DMS79 treated with DMSO at 0.1 percent for 48 hours (cell line): ENCODE measurements at regions not wholly inside any gene's neighbourhood (a gene's known extent, or its start where the extent isn't known, plus 50 kb on each side); places are given as distances from the start of the nearest gene placed in this dataset.
A peak's percentile ranks its signal among the peaks of the same experiment; 100 is the strongest.
"Not testable (repeated sequence)": the region's sequence is repeated elsewhere in the genome, so short reads cannot be mapped to it uniquely, and the experiment has no call there.

Experiments
- DNase-seq: peaks from one replicate; lab custom pipeline; 2025; lab: John Stamatoyannopoulos, UW

- DNase-seq, result not testable (repeated sequence)
Measured at GRCh38 chr2:63739180-63739579, 102.5 kb upstream of the UGP2 start.

DNA sequence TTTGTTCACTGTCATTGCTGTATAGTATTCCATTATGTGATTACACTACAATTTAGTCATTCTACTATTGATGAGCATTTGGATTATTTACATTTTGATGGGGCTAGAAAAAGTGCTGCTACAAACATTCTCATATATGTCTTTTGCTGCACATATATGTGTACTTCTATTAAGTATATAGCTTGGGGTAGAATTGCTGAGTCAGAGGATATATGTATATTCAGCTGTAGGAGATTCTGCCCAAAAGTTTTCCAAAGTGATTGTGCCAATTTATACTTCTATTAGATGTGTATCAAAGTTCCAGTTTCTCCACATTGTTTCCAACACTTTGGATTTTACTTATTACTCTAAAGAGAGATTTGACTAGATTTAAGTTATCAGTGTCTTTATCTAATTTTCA lies 101.7 kb upstream of the UGP2 start:
- DNase-seq, result no peak

DNA sequence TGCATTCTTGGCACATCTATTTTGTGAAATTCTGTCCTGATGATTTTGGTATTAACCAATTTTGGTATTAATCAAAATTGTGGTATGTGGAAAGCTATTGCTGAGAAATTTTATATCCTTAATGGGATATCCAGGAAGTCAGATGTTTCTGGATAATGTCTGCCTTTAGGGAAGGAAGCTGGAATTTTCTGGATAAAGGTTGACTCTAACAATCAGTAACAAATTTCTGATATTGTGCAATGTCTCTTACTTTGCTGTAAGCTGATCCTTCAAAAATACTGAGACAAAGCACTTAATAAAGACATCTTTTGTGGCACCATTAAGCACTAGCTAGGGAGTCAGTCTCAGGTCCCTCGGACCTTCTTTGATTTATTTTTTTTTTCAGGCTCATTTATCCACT lies 100.8 kb upstream of the UGP2 start:
- no peak for DNase-seq

DNA sequence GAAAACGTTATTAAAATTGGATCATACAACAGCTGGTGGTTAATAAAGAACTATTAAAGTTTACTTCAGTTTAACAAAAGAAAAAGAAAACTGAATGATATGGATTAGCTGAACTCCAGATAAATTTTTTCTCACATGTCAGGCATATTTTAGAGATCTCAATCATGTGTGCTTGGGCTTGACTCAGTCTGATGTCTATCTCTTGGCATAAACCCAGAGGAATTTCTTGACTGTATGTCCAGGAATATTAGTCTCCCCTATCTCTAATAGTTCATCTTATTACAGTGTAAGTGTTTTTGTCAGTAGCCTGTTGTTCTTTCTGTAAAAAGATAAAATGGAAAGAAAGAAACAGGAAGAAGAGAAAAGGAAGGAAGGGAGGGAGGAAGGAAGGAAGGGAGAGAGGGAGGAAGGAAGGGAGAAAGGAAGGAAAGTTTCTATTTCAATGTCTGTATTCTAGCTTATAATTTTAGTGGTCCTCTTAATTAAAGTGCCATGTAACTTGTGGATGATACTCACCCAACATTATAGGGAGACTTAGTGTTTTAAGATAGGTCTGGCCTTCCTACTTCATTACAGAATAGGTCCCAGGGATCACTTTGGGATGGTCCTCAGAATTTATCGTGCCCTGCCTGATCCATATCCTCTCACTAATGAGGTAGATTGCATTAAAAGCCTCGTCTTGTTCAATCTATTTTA lies 99.7 kb upstream of the UGP2 start:
- DNase-seq, result no peak

- peak; percentile 4 for DNase-seq
Measured at GRCh38 chr2:63742580-63742976, 99.1 kb upstream of the UGP2 start.

- DNase-seq, result no peak
Measured at GRCh38 chr2:63743170-63743981, 98.3 kb upstream of the UGP2 start.

DNA sequence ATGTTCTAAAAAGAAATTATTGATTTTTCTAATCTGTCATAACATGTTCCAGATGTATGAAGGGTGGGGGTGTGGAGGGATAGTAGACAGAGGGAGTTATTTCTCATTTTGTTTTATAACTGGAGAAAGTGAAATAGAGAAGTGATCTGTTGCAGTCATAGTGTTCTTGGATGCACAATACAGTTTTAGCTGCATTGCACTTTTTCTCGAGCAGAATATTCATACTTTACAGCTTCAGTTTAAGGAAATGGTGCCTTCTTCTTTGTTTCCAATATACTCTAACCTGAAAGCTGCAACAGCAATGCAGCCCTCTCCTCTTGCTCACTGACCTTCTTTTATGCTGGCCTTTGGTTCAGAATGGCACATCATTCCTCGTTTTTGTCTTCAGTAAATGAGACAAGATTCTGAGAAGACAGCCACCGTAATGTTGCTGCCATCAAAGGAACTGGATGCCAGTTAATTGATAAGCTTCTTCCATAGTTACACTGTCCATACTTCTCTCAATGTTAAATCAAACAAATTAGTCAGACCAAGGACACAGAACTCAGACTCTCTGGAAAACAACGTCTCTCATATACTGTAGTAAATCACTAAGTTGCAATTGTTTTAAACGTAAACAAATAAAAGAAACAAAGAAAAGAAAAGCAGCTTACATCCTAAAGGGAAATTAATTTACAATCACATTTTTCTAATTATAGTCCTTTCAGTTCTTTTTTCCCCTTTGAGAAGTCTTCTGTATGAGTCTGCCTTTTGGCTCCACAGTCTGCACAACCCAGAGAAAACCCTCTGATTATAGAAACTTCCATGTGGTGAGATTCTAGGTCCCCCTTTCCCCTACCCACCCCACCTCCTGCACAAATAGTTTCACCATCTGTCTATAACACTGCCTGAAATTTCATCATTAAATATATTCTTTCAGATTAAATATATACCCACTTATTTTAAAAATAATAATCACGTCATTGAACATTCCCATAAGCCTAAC lies 97.4 kb upstream of the UGP2 start:
- DNase-seq, result no peak

DNA sequence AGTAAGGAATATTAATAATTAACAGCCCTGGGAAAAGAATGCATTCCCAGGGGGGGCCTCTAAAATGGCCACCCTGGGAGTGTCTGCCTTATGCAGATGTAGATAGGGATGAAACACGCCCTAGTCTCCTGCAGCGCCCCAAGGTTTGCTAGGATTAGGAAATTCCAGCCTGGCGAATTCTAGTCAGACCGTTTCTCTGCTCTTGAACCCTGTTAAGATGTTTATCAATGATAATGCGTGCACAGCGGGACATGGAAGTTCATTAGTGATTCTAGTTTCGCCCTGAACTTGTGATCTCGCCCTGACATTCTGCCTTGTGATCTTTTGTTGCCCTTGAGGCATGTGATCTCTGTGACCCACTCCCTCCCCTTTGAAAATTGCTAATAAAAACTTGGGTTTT lies 95.1 kb upstream of the UGP2 start:
- DNase-seq, result not testable (repeated sequence)

- DNase-seq, result no peak
Measured at GRCh38 chr2:63751901-63752300, 89.8 kb upstream of the UGP2 start.

DNA sequence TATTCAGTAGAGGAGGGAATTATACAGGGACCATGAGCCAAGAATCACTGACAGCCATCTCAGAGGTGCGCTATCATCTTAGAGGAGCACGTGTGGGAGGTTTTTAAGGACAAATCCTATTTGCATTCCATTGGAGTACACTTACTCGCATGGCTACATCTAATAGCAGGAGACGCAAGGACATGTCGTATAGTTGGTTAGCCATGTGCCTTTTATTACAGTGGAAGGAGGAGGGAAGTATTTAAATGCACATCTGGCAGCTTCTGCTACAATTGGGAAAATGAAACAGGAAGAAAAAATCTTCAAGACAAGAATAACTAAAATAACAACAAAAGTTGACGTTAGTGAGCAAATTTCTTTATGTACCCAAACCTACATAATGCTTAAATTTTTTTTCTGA lies 86.5 kb upstream of the UGP2 start:
- DNase-seq, result no peak

DNA sequence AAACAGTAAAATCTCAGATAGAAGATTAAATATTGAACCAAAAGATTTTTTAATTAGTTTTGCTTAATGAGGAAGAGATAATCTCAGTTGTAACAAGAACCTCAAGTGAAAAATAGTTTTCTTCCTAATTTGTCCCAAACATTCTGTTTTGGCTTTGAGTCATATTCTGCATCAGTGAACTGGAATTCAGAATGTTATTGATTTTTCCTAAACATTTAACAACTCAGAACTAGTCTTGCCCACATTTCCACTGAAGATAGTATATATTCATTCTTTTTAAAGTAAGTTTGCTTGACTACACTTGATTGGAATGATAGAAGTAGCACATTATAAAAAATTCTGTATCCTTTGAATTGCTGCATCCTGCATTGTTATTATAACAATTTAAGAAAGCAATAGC lies 85.7 kb upstream of the UGP2 start:
- DNase-seq, result no peak

DNA sequence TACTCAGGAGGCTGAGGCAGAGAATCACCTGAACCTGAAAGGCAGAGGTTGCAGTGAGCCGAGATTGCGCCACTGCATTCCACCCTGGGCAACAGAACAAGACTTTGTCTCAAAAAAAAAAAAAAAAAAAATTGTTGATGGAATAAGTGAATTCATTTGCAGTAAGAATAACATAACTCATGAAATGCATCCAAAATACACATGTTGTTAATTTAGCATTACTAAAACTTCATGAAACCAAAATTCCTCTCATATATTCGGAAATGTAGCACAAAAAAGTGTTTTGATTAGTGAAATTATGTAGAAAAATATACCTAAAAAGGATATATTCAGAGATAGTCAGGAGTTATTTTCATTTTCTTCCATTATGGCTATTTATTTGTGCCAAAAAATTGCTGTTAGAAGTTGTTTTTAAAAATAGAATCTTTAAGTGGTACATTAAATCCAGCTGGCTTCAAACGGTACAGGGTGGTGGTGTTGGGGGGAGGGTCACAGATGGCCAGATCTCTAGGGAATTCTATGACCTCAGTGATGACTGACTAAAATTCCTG lies 78.2 kb upstream of the UGP2 start:
- DNase-seq, result no peak

DNA sequence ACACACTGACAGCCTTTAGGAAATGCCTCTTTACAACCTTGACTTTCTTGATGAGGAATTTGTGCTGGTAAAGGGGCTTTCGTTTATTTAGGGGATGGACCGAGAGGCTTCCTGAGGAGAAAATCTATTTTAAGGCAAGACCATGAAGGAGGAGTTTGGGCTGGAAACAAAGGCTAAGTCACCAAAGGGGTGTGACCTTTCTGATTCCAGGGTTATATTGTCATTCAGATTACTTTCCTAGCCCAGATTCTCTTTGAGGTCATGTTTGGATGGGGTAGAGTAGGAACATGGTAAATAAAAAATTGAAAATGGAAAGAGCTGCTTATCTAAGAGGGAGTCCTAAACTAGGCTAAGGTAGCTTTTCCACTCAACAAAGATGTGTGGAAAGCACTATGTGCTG lies 77.1 kb upstream of the UGP2 start:
- DNase-seq, result no peak

DNA sequence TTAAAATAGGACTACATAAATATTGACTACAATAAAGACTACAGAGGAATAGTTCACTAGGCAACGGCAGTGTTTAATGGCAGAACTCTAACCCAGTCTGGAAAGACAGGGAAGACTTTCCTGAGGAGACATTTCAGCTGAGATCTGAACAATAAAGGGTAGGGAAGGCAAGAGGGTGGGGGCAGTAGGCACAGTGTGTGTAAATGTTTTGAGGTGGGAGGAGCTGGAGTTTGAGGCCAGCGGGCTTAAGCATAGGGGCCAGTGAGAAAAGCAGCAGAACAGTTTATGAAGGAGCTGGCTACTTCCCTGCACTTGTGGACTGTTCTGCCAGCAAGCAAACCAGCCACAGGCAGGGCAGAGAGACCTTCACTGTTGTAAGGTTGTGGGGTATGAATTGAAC lies 76.6 kb upstream of the UGP2 start:
- DNase-seq, result no peak

DNA sequence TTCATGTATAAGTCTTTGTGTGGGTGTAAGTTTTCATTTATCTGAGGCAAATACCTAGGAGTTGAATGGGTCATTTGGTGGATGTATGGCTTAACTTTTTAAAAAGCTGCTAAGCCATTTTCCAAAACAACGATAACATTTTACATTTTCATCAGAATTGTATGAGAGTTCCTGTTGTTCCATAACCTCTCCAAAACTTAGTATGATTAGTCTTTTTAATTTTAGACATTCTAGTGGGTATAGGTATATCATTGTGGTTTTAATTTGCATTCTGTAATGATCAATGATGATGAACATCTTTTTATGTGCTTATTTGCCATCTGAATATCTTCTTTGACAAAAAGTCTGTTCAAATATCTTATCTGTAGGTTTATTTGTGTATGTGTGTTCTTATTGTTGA lies 74.4 kb upstream of the UGP2 start:
- DNase-seq, result no peak

DNA sequence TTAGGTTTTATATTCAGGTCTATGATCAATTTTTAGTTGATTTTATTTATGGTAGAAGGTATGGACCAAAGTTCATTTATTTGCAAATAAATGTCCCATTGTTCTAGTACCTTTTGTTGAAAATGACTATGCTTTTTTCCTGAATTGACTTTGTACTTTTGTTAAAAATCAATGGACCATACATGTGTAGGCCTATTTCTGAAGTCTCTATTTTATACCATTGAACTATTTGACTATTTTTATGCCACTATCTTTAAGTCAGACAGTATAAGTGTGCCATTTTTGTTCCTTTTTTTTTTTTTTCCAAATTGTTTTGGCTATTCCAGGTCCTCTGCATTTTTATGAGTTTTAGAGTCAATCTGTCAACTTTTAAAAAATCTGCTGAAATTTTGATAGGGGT lies 73.6 kb upstream of the UGP2 start:
- DNase-seq, result no peak

DNA sequence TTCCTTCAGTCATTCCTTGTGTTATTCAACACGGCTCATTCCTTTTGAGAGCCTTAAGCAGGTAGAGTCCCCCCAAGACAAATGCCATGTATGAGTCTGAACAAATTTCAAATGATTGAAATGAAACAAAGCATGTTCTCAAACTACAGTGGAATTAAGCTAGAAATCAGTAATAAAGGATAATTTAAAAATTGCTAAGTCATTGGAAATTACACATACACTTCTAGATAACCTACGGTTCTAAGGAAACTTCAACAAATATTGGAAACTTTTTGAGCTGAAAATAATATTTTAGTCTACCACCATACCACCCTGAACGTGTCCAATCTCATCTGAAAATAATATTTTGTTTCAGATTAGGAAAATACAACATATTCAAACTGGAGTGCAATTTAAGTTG lies 71.8 kb upstream of the UGP2 start:
- no peak for DNase-seq

DNA sequence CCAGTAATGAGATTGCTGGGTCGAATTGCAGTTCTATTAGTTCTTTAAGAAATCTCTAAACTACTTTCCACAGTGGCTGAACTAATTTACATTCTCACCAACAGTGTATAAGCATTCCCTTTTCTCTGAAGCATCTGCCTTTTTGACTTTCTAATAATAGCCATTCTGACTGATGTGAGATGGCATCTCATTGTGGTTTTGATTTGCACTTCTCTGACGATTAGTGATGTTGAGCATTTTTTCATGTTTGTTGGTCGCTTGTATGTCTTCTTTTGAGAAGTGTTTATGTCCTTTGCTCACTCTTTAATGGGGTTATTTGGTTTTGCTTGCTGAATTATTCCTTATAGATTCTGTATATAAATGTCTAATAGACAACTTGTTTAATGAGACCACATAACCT lies 69.6 kb upstream of the UGP2 start:
- DNase-seq, result no peak

GRCh38 chr2:63775191-63775590 lies 66.5 kb upstream of the UGP2 start:
- DNase-seq, result no peak

DNA sequence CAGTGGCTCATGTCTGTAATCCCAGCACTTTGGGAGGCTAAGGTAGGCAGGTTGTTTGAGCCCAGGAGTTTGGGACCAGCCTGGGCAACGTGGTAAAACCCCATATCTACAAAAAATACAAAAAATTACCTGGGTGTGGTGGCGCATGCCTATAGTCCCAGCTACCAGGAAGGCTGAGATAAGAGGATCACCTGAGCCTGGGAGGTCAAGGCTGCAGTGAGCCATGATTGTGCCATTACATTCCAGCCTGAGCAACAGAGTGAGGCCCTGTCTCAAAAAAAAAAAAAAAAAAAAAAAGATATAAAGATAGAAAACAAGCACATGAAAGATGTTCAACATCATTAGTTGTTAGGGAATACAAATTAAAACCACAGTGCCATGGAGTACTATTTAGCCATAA lies 65.3 kb upstream of the UGP2 start:
- no peak for DNase-seq

GRCh38 chr2:63777816-63778215 lies 63.9 kb upstream of the UGP2 start:
- DNase-seq, result no peak

DNA sequence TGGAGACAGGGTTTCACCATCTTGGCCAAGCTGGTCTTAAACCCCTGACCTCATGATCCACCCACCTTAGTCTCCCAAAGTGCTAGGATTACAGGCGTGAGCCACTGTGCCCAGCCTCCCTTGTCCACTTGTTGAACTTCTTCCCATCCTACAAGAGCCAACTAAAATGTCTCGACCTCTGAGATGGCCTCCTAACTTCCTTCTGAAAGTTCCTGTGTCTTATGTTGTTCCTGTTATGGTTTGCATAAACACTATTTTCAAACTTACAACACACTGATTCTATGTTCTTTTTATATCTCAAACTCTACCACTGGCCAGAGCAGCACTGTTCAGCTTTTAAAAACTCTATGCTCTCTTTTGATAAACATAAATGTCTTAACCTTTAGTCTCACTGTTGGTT lies 63.3 kb upstream of the UGP2 start:
- no peak for DNase-seq
